GM21360 (cell line): ENCODE measurements at regions not wholly inside any gene's neighbourhood (a gene's known extent, or its start where the extent isn't known, plus 50 kb on each side); places are given as distances from the start of the nearest gene placed in this dataset.

Source experiments
- ATAC-seq: cut with Tn5 transposase; IDR thresholded peaks from one replicate; pipeline ENCODE4 v1.9.1; 2021; ENCODE audit warnings: mild to moderate bottlenecking, moderate library complexity; ENCODE audit not compliant: unreplicated experiment

DNA sequence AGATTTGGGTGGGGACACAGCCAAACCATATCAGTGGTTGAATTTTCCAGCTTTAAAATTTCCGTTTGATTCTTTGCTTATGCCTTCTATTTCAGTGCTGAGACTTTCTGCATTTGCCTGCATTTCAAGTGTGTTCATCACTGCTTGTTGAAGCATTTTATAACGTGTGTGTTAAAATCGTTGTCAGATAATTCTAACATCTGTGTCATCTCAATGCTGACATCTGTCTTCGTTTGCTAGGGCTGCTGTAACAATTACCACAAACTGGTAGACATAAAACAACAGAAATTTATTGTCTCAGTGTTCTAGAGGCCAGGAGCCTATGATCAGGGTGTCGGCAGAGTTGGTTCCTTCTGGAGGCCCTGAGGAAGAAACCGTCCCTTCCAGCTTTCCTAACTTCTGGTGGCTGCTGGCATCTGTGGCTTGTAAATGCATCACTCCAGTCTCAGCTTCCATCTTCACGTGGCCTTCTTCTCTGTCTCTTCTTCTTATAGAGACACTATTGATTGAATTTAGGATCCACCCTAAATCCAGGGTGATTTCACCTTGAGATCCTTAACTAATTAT is 71.1 kb upstream of the SDK1 start:
- no peak for ATAC-seq

DNA sequence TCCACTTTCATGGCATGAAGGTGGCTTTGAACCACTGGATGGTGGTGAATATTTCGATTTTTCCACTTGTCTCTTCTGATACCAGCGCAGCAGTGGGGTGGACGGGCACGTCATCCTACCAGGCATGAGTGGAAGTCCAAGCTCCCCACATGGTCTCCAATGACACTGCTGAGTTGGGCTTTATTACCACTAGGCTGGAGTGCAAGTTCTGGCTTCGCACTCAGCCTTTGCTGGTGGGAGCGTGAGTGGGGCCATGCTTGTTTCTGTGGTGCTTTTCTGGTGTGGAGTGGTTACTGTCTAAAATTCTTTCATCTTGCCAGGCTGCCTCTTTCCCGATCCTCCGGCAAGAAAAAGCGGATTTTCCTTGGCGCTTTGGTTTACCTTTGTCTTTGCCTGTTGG is 70.1 kb upstream of the SDK1 start:
- no peak for ATAC-seq

DNA sequence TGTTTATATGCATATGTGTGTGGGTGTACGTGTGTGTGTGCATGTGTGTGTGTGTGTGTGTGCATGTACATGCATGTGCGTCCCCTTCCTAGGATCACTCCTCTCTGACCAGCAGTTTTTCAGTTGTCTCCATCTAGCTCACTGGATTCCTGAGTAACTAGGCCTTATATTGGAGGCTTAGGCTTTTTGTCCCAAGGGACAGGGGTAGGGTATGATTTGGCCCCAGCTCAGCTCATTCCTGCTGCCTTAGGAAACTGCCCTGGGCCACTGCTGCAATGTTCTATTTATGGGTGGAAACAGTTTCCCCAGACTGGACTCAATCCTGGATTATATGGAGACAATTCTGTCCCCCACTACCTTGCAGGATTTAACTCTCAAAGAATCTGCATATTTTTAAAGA is 68.8 kb upstream of the SDK1 start:
- no peak for ATAC-seq

DNA sequence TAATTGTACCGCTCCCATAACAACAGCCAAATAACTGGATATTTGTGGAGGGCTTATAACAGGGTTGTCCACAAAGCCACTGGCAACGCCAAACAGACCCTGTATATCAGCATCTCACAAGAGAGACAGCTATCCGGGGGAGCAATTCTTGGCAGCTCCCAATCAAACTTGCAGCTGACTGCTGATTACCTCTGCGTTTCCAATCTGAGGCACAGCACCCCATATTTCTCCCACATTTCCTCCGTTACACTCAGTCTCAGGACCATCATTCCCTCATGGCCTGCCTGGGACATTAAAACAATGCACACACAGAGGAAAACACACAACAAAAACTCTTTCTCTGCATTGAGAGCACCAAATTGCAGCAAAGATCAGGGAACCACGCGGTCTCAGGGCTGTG is 67.8 kb upstream of the SDK1 start:
- no peak for ATAC-seq

DNA sequence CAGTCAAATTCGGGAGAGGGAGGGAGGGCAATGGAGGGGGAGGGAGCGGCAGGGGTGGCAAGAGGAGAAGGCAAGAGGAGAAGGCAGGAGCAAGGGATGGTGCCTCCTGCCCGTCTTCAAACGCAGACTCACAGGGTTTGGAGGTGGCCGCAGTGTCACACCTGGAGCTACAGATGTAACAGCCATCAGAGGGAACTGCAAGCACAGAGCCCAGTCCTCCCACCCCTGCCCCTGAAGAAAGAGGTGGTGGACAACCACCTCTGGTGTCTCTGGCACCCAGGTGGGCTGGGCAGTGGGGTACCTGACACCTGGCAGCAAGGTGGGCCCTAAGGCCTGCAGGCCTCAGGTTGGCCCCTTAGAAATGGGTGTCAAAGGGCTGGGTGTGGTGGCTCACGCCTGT is 67.0 kb upstream of the SDK1 start:
- no peak for ATAC-seq

DNA sequence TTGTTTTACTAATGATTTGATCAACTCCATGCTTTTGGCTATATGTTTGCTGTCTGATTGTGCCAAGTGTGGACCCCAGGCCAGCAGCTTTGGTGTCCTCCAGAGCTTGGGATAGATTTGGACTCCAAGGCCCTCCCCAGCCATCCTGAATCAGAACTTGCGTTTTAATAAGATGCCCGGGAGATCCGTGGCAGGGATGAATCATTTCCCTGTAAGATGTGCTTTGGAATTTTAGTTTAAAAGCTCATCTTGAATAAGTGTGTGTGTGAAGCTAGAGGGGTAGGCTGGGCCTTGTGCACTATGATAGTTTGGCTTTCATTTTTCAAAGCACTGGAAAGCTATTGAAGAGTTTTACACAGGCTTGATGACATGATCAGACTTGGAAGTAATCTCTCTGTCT is 66.2 kb upstream of the SDK1 start:
- no peak for ATAC-seq

DNA sequence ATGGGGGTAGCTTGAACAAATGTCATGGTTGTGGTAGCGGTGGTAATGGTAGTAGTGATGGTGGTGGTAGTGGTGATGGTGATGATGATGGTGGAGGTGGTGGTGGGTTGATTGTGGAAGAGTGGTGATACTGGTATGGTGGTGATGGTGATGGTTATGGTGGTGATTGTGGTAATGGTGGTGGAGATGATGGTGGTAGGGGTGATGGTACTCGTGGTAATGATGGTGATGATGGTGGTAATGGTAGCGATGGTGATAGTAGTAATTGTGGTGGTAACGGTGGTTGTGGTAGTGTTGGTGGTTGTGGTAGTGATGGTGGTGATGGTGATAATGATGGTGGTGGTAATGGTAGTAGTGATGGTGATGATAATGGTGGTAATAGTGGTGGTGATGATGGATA is 65.7 kb upstream of the SDK1 start:
- no peak for ATAC-seq

DNA sequence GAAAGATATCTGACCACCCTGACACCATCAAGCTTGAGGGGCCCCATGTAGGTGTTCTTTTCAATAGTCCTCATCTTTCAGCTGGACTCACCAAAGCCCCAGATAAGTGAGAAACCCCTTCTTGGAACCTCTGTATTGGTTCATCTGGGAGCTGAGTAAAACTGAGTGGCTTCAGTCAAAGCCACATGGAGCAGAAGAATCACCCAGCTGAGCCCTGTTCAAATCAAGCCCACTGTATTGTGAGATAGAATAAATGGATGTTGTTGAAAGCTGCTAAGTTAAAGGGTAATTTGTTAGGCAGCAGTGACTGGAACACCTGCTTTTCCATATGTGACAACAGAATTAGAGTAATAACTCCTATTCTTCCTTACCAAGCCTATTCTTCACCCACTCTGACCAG is 64.8 kb upstream of the SDK1 start:
- ATAC-seq: no peak

DNA sequence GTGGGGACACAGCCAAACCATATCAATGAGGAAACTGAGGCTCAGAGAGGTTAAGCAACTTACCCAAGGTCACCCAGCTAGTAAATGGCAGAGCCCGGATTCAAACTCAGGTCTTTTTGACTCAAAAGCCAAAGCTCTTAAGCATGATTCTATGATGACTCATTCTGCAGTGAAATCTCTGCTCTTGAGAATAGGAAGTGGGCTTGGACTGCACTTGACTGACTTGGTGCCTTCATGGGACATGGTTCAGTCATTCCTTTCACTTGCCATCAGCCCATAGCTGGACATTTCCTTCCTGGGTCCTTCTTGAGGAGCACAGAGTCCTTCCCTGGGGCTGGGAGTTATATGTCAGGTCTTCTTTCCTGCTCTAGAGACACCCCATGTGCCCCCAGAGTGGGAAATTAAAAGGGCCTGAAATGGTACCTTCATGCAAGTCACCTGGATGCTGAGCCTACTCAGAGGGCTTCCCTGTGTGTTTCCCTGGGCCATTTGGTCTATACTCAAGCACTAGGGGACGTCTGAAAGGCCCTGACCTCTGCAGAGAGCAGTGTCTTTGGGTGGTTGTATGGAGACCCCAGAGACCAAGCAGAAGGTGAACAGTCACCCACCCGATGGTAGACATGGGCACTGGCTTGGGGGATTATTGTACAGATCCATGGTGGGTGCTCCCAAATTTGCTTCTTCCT is 62.4 kb upstream of the SDK1 start:
- no peak for ATAC-seq

DNA sequence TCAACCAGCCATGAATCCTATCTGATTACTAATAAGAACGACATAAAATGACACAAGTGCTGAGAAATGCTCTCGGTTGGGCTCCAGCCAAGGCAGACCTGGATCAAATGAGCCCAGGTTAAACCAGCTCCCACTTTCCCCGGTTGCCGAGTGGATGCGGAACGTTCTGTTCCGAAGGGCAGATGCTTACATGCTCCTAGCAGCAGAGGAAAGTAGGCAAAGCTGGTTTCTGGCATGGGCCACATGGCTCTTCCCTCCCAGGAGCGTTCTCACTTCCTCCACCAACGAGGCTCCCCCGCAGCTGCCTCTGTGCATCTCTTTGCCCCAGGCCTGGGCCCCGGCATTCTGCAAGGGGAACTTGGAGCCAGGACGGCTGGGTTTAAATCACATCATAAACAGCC is 61.8 kb upstream of the SDK1 start:
- no peak for ATAC-seq

DNA sequence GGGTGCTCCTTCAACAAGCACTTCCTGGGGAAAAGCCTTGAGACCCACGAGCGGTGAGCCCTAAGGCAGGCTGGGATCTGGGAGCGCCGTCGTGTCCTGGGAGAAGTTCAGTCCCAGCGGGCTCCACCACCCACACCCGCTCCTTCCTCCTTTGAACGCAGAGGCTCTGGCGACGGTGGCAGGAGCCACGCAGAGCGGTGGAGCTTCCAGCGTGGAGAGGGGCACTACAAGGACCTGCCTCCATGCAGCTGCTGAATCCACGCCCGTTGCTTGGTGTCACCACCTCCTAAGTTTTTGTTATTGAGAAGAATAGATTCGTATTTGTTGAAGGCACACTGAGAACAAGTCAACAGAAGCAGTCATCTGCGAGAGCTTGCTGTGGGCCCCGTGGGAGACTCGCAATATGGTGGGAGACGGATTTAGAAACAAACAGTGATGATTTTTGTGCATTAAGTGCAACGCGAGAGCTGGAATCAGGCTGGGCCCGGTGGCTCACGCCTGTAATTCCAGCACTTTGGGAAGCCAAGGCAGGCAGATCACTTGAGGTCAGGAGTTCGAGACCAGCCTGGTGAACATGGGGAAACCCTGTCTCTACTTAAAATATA is 60.1 kb upstream of the SDK1 start:
- no peak for ATAC-seq

DNA sequence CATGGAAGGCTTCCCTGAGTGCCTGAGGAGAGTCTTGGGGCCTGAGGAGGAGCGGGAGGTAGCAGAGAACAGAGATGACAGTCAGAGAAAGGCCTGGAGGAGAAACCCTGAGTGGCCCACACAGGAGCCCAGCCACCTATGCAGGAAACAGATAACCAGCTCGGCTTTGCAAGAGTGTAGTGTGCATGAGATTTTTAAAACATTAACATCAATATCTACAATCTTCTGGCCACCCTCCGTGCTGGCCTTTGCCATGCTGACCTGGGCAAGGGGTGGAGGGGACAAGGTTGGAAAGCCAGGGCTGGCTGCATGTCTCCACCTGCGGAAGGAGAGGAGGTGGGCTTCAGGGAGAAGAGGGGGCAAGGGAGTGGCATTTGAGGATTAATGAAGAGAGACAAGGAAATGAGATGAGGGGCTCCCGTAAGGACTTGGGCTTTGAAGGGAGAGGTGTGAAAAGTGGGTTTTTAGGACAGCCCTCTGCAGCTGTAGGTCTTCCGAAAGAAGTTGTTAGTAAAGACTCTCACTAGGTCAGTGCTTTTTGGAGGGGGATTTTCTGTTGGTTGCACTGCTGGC is 59.3 kb upstream of the SDK1 start:
- ATAC-seq: no peak

DNA sequence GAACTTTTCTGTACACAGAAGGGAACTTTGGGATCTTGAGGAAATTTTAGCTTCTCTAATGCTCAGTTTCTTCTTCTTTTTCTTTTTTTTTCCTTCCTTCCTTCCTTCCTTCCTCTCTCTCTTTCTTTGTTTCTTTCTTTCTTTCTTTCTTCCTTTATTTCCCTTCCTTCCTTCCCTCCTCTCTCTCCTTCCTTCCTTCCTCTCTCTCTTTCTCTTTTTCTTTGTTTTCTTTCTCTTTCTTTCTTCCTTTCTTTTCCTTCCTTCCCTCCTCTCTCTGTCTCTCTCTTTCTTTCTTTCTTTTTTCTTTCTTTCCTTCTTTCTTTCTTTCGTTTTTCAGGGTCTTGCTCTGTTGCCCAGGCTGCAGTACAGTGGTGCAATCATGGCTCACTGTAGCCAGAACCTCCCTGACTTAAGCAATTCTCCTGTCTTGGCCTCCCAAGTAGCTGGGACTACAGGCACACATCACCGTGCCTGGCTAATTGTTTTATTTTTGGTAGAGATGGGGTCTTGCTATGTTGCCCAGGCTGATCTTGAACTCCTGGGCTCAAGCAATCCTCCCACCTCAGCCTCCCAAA is 58.6 kb upstream of the SDK1 start:
- ATAC-seq: no peak

DNA sequence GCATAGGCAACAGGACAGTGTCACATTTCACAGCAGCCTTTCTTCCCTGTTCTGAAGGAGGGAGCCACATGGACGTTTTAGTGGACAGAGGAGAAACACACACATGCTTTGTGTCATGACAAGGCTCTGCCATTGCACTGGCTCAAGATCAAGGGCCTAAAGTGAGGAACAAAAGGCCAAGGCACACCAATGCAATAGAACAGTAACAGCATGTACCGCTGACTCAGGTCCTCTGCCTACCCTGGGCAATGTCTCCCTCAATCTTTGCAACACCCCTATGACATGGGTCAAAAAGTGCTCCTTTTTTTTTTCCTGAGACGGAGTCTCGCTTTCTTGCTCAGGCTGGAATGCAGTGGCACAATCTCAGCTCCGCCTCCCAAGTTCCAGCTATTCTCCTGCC is 57.8 kb upstream of the SDK1 start:
- ATAC-seq: no peak

DNA sequence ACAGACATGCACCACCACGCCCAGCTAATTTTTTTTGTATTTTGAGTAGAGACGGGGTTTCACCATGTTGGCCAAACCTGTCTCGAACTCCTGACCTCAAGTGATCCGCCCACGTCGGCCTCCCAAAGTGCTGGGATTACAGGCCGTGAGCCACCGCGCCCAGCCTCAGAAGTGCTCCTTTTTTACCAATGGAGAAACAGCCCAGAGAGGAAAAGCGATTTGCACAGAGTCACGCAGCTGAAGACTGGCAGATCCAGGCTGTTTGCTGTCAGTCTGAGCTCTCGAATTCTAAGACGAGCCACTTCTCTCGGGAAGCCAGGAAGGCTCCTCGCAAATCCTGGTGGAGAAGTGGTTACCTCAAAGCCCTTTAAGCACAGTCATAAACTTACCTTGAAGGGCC is 57.4 kb upstream of the SDK1 start:
- no peak for ATAC-seq

DNA sequence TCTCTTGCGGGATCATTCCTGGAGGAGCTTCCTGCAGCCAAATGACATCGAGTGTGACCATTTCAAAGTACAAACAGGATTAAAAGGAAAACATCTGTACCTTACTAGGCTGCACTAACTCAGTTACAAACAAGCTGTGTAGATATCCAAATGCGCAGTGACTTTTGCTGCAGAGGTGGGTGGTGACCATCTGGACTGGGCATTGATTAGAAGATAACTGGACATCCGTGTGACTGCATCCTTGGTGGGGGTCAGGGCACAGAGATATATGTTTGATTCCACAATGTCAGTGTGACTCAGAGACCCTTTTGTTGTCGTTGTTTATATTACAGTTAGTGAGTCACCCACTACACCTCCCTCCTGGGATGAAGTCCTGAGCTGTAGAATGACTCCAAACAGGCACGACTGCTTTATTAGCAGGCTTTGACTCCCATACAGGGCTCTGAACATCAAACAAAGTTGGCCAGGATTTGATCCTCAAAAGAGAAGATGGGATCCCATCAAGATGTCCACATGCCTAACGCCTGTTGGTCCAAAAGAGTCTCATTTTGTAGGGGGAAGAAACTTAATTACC is 56.7 kb upstream of the SDK1 start:
- ATAC-seq: no peak

DNA sequence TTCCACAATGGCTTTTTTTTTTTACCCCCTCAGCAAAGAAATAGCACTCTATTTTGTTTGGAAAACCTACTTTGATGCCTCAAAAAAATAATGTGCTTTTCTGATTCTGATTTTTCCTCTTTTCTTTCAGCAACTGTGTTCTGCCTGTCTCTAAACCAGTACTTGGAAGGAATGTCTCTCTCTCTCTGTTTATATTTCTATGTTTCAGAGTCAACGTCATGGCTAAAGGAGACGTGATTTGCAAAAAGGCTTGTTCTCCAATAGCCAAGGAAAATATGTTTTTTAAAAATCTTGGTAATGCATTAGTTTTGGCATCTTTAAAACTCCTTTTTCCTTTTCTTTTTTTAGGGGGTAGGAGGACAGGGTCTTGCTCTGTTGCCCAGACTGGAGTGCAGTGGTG is 56.0 kb upstream of the SDK1 start:
- ATAC-seq: no peak

DNA sequence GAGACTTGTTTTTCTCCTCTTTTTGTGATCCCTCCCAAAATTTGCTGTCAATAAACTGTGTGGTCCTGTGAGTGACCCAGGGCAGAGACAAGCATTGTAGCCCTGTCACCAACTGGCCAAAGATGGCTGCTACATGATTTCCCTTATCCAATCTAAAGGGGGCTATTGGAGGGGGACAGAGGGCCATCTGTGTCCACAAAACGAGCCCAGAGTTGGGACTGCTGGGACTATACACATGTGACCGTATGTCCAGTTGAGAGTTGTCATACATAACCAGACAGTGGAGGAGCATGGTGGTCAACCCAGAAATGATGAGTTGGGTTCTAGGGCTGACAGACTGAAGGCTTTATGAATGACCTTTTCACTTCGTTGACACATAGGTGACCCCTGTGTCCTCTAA is 55.3 kb upstream of the SDK1 start:
- ATAC-seq: no peak

DNA sequence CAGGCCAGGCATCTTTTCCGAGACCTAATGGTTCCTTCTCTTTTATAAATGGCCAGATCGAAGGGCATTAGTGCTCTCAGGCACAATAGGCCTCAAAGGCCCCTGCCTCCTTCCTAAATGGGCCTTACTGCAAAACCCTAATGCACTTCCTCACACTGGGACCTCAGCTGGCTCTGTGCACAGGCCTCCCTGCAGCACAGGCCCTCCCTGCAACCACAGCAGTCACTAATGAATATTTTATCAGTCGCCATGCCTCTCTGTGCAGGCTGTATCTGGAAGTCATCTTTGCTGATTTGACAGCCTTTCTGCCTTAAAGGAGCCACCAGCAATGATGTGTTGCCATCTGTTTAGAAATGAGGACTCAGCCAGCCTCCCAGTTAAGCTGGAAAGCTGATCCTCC is 54.9 kb upstream of the SDK1 start:
- no peak for ATAC-seq

DNA sequence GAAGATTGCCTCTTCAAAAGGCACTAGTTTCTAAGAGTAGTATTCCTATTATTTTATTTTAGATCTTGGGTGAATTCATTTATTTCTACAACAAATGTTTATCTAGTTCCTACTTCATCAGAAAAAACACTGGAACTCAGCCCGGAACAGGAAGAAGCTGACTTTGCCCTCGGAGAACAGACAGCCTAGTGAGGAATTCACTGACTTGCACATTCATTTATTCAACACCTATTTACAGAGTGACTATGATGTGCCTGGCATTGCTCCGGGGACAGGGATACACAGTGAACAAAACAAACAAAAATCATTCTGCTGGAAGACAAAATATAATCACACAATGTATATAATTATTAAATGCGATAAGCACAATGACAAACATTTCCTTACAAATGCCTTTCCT is 54.4 kb upstream of the SDK1 start:
- ATAC-seq: no peak

DNA sequence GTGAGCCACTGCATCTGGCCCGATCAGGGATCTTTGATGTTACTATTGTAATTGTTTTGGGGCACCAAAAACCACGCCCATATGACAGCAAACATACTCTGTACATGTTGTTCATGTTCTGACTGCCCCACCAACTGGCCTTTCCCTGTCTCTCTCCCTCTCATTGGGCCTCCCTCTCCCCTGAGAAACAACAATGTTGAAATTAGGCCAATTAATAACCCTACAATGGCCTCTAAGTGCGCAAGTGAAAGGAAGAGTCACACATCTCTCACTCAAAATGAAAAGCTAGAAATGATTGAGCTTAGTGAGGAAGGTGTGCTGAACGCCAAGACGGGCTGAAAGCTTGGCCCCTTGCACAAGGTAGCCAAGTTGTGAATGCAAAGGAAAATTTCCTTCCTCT is 50.3 kb upstream of the SDK1 start:
- no peak for ATAC-seq
